SJCRH30 (cell line): ENCODE measurements at regions not wholly inside any gene's neighbourhood (a gene's known extent, or its start where the extent isn't known, plus 50 kb on each side); places are given as distances from the start of the nearest gene placed in this dataset.

Experiments
- DNase-seq, 2 experiments: peaks; one replicate each; pipeline ENCODE4 v3.0.0-alpha.2; 2015 to 2020
- H3K27ac ChIP-seq: fragments of 250-450 bp; sonication (Bioruptor Pico); 2 replicates; pipeline ENCODE4 v1.5.1; 2020; ENCODE audit warnings: mild to moderate bottlenecking, moderate library complexity
- H3K27me3 ChIP-seq: fragments of 250-450 bp; sonication (Bioruptor Pico); 2 replicates; pipeline ENCODE4 v1.5.1; 2020; ENCODE audit warnings: mild to moderate bottlenecking, moderate library complexity
- H3K36me3 ChIP-seq: fragments of 250-450 bp; sonication (Bioruptor Pico); 2 replicates; pipeline ENCODE4 v1.5.1; 2020; ENCODE audit warnings: mild to moderate bottlenecking, moderate library complexity
- H3K4me1 ChIP-seq: fragments of 250-450 bp; sonication (Bioruptor Pico); 2 replicates; pipeline ENCODE4 v1.5.1; 2020; ENCODE audit warnings: mild to moderate bottlenecking, moderate library complexity
- H3K4me3 ChIP-seq: fragments of 250-450 bp; sonication (Bioruptor Pico); 2 replicates; pipeline ENCODE4 v1.5.1; 2020; ENCODE audit warnings: mild to moderate bottlenecking, moderate library complexity
- H3K9me3 ChIP-seq: fragments of 250-450 bp; sonication (Bioruptor Pico); replicated peaks from 2 replicates; pipeline ENCODE4 v1.5.1; 2020; ENCODE audit warnings: mild to moderate bottlenecking, moderate library complexity

DNA sequence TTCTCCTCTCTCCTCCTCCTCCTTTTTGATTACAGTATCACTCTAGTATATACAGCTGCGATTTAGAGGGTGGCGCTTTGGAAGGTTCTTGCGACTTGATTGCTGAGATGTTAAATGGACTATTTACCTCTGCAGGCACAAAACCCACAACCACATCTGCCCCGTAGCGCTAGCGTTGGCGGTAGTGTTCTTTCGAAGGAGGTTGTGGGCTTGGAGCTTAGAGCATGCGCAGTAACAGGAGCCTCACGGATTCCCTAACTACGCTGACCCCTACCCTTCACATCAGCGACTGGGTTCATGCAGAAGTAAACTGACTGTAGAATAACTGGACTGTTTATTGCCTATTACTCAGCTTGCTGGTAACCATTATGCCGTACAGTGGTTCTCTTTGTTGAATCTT lies 58.0 kb downstream of the CGGBP1 start:
- no peaks in the 10 kb centered on the region for H3K9me3 ChIP-seq
- no peaks in the 10 kb centered on the region for H3K27me3 ChIP-seq
- H3K4me3 ChIP-seq = no peak overlapping the region
- DNase-seq = no peak
- H3K4me1 ChIP-seq = no peaks in the 10 kb centered on the region
- no peaks in the 10 kb centered on the region for H3K36me3 ChIP-seq
- no peak overlapping the region for H3K27ac ChIP-seq

DNA sequence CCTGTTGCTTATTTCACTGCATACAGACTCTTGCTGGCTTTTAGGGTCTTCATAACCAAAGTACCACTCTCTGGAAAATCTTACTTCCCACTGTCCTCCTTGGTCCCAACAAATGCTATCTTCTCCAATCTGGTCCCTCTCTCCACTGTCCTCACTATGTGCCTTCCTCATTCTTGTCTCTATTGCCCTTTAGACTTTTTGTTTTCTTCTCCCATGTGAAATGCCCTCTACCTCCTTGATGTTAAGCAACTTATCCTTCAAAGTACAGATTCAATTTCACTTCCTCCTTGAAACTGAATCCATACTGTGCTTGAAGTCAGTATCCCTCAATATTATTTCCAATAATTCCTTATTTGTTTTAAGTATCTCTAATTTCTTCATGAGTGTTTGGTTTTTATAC lies 60.8 kb downstream of the CGGBP1 start:
- DNase-seq = no peak
- H3K4me3 ChIP-seq = no peak overlapping the region
- H3K27ac ChIP-seq = no peak overlapping the region
- H3K4me1 ChIP-seq = no peaks in the 10 kb centered on the region
- no peaks in the 10 kb centered on the region for H3K27me3 ChIP-seq
- no peaks in the 10 kb centered on the region for H3K36me3 ChIP-seq
- H3K9me3 ChIP-seq = no peaks in the 10 kb centered on the region

DNA sequence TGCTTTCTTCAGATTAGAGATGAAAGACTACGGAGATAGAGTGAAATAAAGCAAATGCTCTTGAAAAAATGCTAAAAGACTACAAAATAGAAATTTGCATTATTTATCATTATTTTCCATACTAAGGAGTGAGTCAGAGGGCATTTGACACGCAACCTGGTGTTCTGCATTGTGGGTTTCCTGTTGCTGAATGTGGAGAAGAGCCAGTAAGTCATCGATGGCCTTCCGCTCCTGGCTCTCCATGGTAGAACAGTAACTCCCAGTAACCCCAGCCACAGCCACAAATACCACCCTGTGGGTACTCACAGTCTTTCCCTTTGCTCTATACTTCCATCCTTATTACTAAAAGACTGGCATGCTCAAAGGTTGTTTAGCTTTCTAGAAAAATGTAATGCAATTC lies 61.5 kb downstream of the CGGBP1 start:
- Histone ChIP-seq H3K4me3 (no peak overlapping the region), H3K9me3 (no peaks in the 10 kb centered on the region), H3K27me3 (no peaks in the 10 kb centered on the region), H3K27ac (no peak overlapping the region), H3K36me3 (no peaks in the 10 kb centered on the region), H3K4me1 (no peaks in the 10 kb centered on the region)
- no peak for DNase-seq

DNA sequence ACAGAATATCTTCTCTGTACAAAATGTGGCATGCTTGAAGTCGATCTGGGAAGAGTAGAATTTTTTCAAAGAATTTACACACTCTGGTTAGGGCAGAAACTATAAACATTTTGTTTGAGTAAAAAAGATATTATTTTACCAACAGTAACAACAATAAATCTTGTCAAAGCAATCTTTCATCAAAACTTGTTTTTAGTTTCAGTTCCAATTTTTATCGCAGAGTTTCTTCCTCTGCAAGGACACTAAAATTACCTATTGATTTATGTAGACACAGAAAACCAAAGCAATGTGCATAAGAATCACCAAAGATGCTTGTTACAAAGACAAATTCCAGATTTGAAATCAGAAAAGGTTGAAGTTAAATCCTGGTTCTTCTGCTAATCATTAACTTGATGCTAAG lies 61.9 kb downstream of the CGGBP1 start:
- Histone ChIP-seq H3K36me3 (no peaks in the 10 kb centered on the region), H3K4me3 (no peak overlapping the region), H3K4me1 (no peaks in the 10 kb centered on the region), H3K27me3 (no peaks in the 10 kb centered on the region), H3K9me3 (no peaks in the 10 kb centered on the region), H3K27ac (no peak overlapping the region)
- no peak for DNase-seq

DNA sequence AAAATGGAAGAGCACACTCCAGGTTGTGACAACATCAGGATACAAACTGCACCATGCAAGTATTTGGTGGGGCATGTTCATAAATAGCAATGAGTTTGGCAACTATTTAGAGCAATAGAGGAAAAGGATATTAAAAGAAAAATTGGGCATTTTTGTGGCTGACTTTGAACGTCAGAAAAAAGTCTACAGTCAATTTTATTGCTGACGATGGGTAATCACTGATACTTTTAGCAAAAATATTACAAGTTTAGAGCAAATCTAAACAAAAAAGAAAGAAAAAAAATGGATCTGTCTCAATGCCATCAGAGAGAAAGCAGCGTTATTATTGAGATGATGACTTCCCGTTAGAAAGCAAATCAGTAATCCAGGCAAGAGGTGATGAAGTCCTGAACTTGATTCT lies 65.2 kb downstream of the CGGBP1 start:
- no peak overlapping the region for H3K27ac ChIP-seq

DNA sequence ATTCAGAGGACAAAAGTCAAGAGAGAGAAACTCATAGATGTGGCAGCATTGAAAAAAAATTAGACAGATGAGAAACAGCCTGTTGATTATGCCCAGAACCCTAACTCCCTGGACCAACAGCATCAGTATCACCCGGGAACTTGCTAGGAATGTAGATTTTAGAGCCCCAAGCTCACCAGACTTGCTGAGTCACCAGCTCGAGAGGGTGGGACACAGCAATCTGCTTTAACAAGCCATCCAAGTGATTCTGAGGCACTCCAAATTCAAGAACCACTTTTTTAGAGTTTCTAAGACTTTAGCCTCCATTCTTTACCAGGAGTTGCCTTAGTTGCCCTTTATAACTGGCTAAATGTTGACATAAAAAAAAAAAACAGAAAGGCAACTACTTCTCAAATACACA lies 70.9 kb downstream of the CGGBP1 start:
- H3K9me3 ChIP-seq = no peaks in the 10 kb centered on the region
- no peak for DNase-seq
- no peaks in the 10 kb centered on the region for H3K4me1 ChIP-seq
- no peaks in the 10 kb centered on the region for H3K36me3 ChIP-seq
- H3K27me3 ChIP-seq = no peaks in the 10 kb centered on the region
- H3K4me3 ChIP-seq = no peak overlapping the region
- H3K27ac ChIP-seq = no peak overlapping the region

More for the DNA sequence above, 65.2 kb downstream of the CGGBP1 start:
- Histone ChIP-seq H3K4me3 (no peak overlapping the region), H3K36me3 (no peaks in the 10 kb centered on the region), H3K27me3 (no peaks in the 10 kb centered on the region), H3K9me3 (no peaks in the 10 kb centered on the region), H3K4me1 (no peaks in the 10 kb centered on the region)
- DNase-seq = no peak

DNA sequence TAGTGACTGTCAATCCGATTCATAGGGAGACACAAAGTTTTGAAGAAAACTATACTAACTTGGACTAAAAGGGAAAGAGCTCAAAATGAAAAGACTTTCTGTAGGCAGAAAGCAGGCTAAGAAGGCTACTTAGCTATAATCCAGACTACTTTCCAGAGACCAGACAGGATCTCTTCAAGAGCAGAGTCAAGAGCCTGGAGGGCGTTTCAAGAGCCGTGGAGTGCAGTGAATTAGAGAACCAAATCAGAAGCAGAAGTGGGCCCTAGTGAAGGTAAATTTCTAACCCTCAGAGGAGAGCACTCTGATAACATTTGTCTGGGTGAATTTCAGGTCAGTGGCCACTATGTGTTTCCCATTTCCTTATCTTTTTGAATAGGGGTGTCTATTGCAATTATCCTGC lies 76.4 kb downstream of the CGGBP1 start:
- Histone ChIP-seq H3K4me3 (no peak overlapping the region), H3K4me1 (no peaks in the 10 kb centered on the region), H3K27me3 (no peaks in the 10 kb centered on the region), H3K27ac (no peak overlapping the region), H3K36me3 (no peaks in the 10 kb centered on the region), H3K9me3 (no peaks in the 10 kb centered on the region)
- DNase-seq = no peak

DNA sequence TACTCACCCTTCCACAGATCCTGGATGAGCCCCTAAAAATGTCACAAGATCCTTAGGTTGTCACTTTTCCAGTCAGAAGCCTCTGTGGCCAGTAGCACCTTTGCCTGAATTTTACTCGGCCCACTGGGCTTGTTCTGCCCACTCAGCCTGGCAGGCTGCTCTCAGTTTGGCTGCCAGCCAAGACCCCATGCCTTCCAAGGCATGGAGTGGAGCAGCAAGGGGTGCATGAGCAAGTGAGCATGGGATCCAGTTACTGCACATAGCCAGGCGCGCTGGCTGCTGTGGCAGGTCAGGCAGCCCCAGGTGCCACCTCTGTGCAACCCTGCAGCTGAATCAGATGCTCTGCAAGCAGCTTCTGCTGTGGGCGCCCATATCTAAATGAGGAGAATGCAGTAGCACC lies 79.3 kb downstream of the CGGBP1 start:
- H3K4me3 ChIP-seq = no peak overlapping the region
- no peaks in the 10 kb centered on the region for H3K9me3 ChIP-seq
- no peaks in the 10 kb centered on the region for H3K27me3 ChIP-seq
- no peak overlapping the region for H3K27ac ChIP-seq
- H3K36me3 ChIP-seq = no peaks in the 10 kb centered on the region
- no peaks in the 10 kb centered on the region for H3K4me1 ChIP-seq
- DNase-seq = no peak

DNA sequence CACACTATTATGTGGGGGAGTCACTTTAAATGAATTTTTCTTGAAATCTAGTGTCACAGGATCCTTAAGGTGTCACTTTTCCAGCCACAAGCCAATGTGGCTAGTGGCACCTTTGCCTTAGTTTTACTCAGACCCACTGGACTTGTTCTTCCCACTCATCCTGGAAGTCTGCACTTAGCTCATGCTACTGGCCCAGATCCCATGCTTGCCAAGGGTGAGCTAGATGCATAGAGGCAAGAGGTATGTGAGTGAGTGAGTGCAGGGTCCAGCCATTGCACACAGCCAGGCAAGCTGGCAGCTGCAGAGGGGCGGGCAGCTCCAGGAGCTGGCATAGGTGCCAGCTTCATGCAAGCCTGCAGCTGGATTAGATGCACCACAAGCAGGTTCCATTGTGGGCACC lies 81.0 kb downstream of the CGGBP1 start:
- no peaks in the 10 kb centered on the region for H3K4me1 ChIP-seq
- H3K4me3 ChIP-seq = no peak overlapping the region
- no peaks in the 10 kb centered on the region for H3K27me3 ChIP-seq
- H3K36me3 ChIP-seq = no peaks in the 10 kb centered on the region
- no peak overlapping the region for H3K27ac ChIP-seq
- no peaks in the 10 kb centered on the region for H3K9me3 ChIP-seq
- no peak for DNase-seq

DNA sequence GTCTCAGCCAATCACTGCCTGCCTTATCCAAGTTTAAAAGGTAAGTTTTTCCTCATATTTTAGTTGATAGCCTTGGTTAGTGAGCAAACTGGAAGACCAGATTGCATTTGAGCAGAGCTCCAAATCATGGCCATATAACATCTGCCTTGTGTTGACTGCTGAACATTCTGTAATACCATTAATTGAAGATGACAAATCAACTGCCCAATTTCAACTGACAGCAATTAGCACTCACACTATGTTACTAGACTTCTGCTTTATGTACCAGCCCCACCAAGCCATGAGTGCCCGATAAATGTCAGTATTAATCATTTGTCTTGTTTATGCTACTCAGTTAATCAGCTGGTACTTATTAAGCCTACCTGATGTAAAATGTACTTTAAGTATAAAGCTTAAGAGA lies 83.1 kb downstream of the CGGBP1 start:
- Histone ChIP-seq H3K4me3 (no peak overlapping the region), H3K9me3 (no peaks in the 10 kb centered on the region), H3K36me3 (no peaks in the 10 kb centered on the region), H3K27me3 (no peaks in the 10 kb centered on the region), H3K4me1 (no peaks in the 10 kb centered on the region), H3K27ac (no peak overlapping the region)
- no peak for DNase-seq

DNA sequence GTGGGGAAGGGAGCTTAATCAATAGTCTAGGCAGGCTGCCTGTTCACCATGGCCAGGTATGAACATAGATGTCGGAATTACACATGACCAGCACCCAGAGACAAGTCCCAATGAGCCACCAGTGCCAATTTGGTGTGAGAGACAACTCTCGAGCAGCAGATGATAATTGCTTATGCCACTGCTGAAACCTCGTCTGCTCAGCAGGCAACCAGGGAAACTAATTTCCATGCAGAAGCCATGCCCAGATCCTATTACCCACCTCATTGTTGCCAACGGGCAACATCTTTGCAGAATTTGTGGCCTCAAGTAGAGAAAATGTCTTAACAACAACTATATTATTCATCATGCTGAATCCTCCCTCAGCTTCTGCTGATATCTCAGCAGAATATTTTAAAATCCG lies 84.9 kb downstream of the CGGBP1 start:
- H3K27ac ChIP-seq = no peak overlapping the region
- no peak for DNase-seq
- H3K36me3 ChIP-seq = no peaks in the 10 kb centered on the region
- H3K4me3 ChIP-seq = no peak overlapping the region
- no peaks in the 10 kb centered on the region for H3K9me3 ChIP-seq
- no peaks in the 10 kb centered on the region for H3K27me3 ChIP-seq
- no peaks in the 10 kb centered on the region for H3K4me1 ChIP-seq

DNA sequence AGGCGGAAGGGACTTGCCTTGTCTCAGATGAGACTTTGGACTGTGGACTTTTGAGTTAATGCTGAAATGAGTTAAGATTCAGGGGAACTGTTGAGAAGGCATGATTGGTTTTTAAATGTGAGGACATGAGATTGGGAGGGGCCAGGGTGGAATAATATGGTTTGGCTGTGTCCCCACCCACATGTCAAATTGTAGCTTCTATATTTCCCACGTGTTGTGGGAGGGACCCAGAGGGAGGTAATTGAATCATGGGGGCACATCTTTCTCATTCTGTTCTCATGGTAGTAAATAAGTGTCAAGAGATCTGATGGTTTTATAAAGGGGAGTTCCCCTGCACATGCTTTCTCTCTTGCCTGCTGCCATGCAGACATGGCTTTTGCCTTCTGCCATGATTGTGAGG lies 89.2 kb downstream of the CGGBP1 start:
- no peak overlapping the region for H3K4me3 ChIP-seq

DNA sequence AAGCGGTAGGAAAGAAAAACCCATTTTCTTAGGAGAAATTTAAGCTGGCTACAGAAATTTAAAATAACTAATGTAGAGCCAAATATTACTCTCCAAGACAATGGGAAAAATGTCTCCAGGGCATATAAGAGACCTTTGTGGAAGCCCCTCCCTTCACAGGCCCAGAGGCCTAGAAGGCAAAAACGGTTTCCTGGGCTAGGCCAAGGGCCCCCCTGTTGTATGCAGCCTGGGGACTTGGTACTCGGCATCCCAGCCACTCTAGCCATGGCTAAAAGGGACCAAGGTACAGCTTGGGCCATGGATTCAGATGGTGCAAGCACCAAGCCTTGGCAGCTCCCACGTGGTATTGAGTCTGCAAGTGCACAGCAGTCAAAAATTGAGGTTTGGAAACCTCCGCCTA lies 90.1 kb downstream of the CGGBP1 start:
- H3K36me3 ChIP-seq = no peaks in the 10 kb centered on the region
- DNase-seq = no peak

More for the DNA sequence above, 89.2 kb downstream of the CGGBP1 start:
- Histone ChIP-seq H3K4me1 (no peaks in the 10 kb centered on the region), H3K36me3 (no peaks in the 10 kb centered on the region), H3K27me3 (no peaks in the 10 kb centered on the region), H3K9me3 (no peaks in the 10 kb centered on the region), H3K27ac (no peak overlapping the region)
- DNase-seq = no peak

DNA sequence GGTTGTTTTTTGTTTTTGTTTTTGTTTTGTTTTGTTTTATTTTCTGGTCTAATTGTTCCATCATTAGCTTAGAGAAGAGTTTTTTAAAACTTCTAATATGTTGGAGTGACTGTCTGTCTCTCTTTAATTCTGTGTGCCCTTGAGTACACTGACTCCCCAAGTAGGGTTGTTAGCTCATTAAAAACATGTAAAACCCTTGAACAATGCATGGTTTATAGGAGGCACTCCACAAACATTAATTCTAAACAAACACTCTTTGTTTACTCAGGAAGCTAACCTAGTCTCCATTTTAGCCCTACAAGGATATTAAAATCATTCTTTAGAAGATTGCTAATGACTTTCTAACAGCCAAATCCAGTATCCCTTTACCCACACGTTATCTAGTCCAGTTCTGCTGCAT lies 100.5 kb downstream of the CGGBP1 start:
- H3K4me1 ChIP-seq = no peaks in the 10 kb centered on the region
- no peak overlapping the region for H3K27ac ChIP-seq
- no peaks in the 10 kb centered on the region for H3K36me3 ChIP-seq
- H3K27me3 ChIP-seq = no peaks in the 10 kb centered on the region
- no peak overlapping the region for H3K4me3 ChIP-seq
- no peaks in the 10 kb centered on the region for H3K9me3 ChIP-seq
- no peak for DNase-seq

More for the DNA sequence above, 90.1 kb downstream of the CGGBP1 start:
- no peaks in the 10 kb centered on the region for H3K9me3 ChIP-seq
- H3K27me3 ChIP-seq = no peaks in the 10 kb centered on the region
- H3K4me3 ChIP-seq = no peak overlapping the region
- no peaks in the 10 kb centered on the region for H3K4me1 ChIP-seq
- no peak overlapping the region for H3K27ac ChIP-seq

DNA sequence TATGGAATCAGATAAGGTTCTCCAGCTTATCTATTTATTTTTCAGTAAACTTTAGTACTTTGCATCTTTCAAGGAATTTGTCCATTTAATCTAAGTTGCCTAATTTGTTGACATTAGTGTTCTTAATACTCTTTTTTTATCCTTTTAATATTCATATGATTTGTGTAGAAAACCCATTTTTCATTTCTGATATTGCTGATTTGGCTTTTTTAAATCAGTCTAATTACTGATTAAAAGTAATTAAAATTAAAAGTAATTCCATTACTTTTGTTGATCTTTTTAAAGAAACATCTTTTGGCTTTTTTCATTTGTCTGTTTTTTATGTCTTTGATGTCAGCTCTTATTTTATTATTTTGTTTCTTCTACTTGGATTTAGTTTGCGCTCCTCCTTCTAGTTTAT lies 101.2 kb downstream of the CGGBP1 start:
- H3K27ac ChIP-seq = no peak overlapping the region
- H3K9me3 ChIP-seq = no peaks in the 10 kb centered on the region
- H3K27me3 ChIP-seq = no peaks in the 10 kb centered on the region
- no peak overlapping the region for H3K4me3 ChIP-seq
- no peaks in the 10 kb centered on the region for H3K4me1 ChIP-seq
- no peaks in the 10 kb centered on the region for H3K36me3 ChIP-seq
- no peak for DNase-seq

DNA sequence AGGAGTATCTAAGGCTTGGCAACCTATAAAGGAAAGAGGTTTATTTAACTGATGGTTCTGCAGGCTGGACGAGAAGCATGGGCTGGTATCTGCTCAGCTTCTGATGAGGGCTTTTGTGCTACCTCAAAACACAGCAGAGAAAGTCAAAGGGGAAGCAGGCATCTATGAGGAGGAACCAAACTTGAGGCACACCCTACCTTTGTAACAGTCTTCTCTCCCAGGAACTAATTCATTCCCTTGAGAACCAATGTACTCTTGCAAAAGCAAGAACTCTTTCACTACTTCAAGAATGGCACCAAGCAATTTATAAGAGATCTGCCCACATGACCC lies 109.0 kb downstream of the CGGBP1 start:
- no peak for DNase-seq
- no peaks in the 10 kb centered on the region for H3K9me3 ChIP-seq
- no peak overlapping the region for H3K4me3 ChIP-seq
- H3K36me3 ChIP-seq = no peaks in the 10 kb centered on the region
- no peaks in the 10 kb centered on the region for H3K4me1 ChIP-seq
- H3K27ac ChIP-seq = no peak overlapping the region
- H3K27me3 ChIP-seq = no peaks in the 10 kb centered on the region
